ENCODE measurements at regions not wholly inside any gene's neighbourhood (a gene's known extent, or its start where the extent isn't known, plus 50 kb on each side); places are given as distances from the start of the nearest gene placed in this dataset.

- no peak for DNase-seq (ENCODE audit: extremely low spot score, unreplicated experiment)
- H3K27me3 Mint-ChIP-seq, result peaks cover 4% of the 10 kb centered on the region
- no peak overlapping the region for H3K27ac Mint-ChIP-seq
- no peak overlapping the region for H3K4me3 Mint-ChIP-seq
- H3K4me1 Mint-ChIP-seq (ENCODE audit: unreplicated experiment), result peaks cover 3% of the 10 kb centered on the region
- no peak for TF ChIP-seq CTCF (conservative IDR thresholded peaks at IDR 0.05)
- H3K9me3 Mint-ChIP-seq, result no peaks in the 10 kb centered on the region
- H3K36me3 Mint-ChIP-seq, result no peaks in the 10 kb centered on the region
Measured at GRCh38 chr13:54361460-54361859, 1332.8 kb downstream of the OLFM4 start.

GRCh38 chr13:54366728-54367127 is 1338.1 kb downstream of the OLFM4 start:
- no peak for TF ChIP-seq CTCF (conservative IDR thresholded peaks at IDR 0.05)
- H3K27ac Mint-ChIP-seq, result no peak overlapping the region
- no peaks in the 10 kb centered on the region for H3K4me1 Mint-ChIP-seq (ENCODE audit: unreplicated experiment)
- no peak for DNase-seq (ENCODE audit: extremely low spot score, unreplicated experiment)
- H3K9me3 Mint-ChIP-seq, result no peaks in the 10 kb centered on the region
- H3K27me3 Mint-ChIP-seq, result no peaks in the 10 kb centered on the region
- no peaks in the 10 kb centered on the region for H3K36me3 Mint-ChIP-seq
- no peak overlapping the region for H3K4me3 Mint-ChIP-seq

- H3K27me3 Mint-ChIP-seq, result no peaks in the 10 kb centered on the region
- no peaks in the 10 kb centered on the region for H3K9me3 Mint-ChIP-seq
- no peaks in the 10 kb centered on the region for H3K36me3 Mint-ChIP-seq
- H3K4me1 Mint-ChIP-seq (ENCODE audit: unreplicated experiment), result no peaks in the 10 kb centered on the region
- no peak for TF ChIP-seq CTCF (conservative IDR thresholded peaks at IDR 0.05)
- H3K27ac Mint-ChIP-seq, result no peak overlapping the region
- H3K4me3 Mint-ChIP-seq, result no peak overlapping the region
- DNase-seq (ENCODE audit: extremely low spot score, unreplicated experiment), result no peak
Measured at GRCh38 chr13:54367639-54368271, 1339.1 kb downstream of the OLFM4 start.

GRCh38 chr13:54368387-54368786 is 1339.8 kb downstream of the OLFM4 start:
- no peaks in the 10 kb centered on the region for H3K36me3 Mint-ChIP-seq
- no peaks in the 10 kb centered on the region for H3K27me3 Mint-ChIP-seq
- H3K4me3 Mint-ChIP-seq, result no peak overlapping the region
- no peak for DNase-seq (ENCODE audit: extremely low spot score, unreplicated experiment)
- H3K9me3 Mint-ChIP-seq, result no peaks in the 10 kb centered on the region
- no peaks in the 10 kb centered on the region for H3K4me1 Mint-ChIP-seq (ENCODE audit: unreplicated experiment)
- no peak overlapping the region for H3K27ac Mint-ChIP-seq
- no peak for TF ChIP-seq CTCF (conservative IDR thresholded peaks at IDR 0.05)

- Mint-ChIP-seq H3K9me3 (peaks cover 6% of the 10 kb centered on the region), H3K4me3 (no peak overlapping the region), H3K27me3 (no peaks in the 10 kb centered on the region), H3K27ac (no peak overlapping the region), H3K4me1 (ENCODE audit: unreplicated experiment) (no peaks in the 10 kb centered on the region), H3K36me3 (no peaks in the 10 kb centered on the region)
- no peak for TF ChIP-seq CTCF (conservative IDR thresholded peaks at IDR 0.05)
- DNase-seq (ENCODE audit: extremely low spot score, unreplicated experiment), result no peak
Measured at GRCh38 chr13:54373211-54373610, 1344.6 kb downstream of the OLFM4 start.

- Mint-ChIP-seq H3K4me3 (no peak overlapping the region), H3K4me1 (ENCODE audit: unreplicated experiment) (no peaks in the 10 kb centered on the region), H3K9me3 (peaks cover 10% of the 10 kb centered on the region), H3K27ac (no peak overlapping the region), H3K36me3 (no peaks in the 10 kb centered on the region), H3K27me3 (no peaks in the 10 kb centered on the region)
- no peak for TF ChIP-seq CTCF (conservative IDR thresholded peaks at IDR 0.05)
- DNase-seq (ENCODE audit: extremely low spot score, unreplicated experiment), result no peak
Measured at GRCh38 chr13:54379461-54379860, 1350.8 kb downstream of the OLFM4 start.

Measured in type B pancreatic cell (in vitro differentiated cells).